Mammary epithelial cell (primary cell): ENCODE measurements at regions not wholly inside any gene's neighbourhood (a gene's known extent, or its start where the extent isn't known, plus 50 kb on each side); places are given as distances from the start of the nearest gene placed in this dataset.

Source experiments
- CTCF ChIP-seq, 2 donors: IDR thresholded peaks in 1 of 2; conservative IDR thresholded peaks in 1 of 2; 2 replicates each; pipeline ENCODE4 v1.5.1; 2011 to 2012; ENCODE audit warnings: inconsistent platforms in 2 of 2, low read length in 2 of 2, mild to moderate bottlenecking in 2 of 2, control low read depth in 1 of 2, low read depth in 1 of 2; ENCODE audit not compliant: insufficient read depth in 1 of 2; ENCODE audit errors: extremely low read depth in 1 of 2
- EZH2 ChIP-seq: IDR thresholded peaks from 2 replicates; pipeline ENCODE4 v1.6.1; 2012; ENCODE audit warnings: low read length, inconsistent platforms, borderline replicate concordance

- TF ChIP-seq CTCF (conservative IDR thresholded peaks at IDR 0.05 in 1 of 2, IDR thresholded peaks at IDR 0.05 in 1 of 2; ENCODE audit: extremely low read depth in 1 of 2, insufficient read depth in 1 of 2, low read depth in 1 of 2, low read length in 2 of 2): no peak
- no peak for TF ChIP-seq EZH2
These were observed 75.3 kb downstream of the SIK1 start for GRCh38 chr21:43351501-43352153.
